ENCODE measurements at regions not wholly inside any gene's neighbourhood (a gene's known extent, or its start where the extent isn't known, plus 50 kb on each side); places are given as distances from the start of the nearest gene placed in this dataset.

- Histone ChIP-seq H3K4ac (replicated peaks; ENCODE audit: insufficient read length, low read depth, low read length) (no peak overlapping the region), H3K9ac (replicated peaks in 1 of 4; ENCODE audit: extremely low read depth in 1 of 4, low read depth in 3 of 4, low read length in 3 of 4) (no peak overlapping the region), H3K79me2 (ENCODE audit: control insufficient read depth in 1 of 2, insufficient read depth in 2 of 2, low read length in 2 of 2) (no peaks in the 10 kb centered on the region), H2BK20ac (ENCODE audit: low read length) (no peak overlapping the region), H3K14ac (ENCODE audit: insufficient read length) (no peak overlapping the region), H3K4me3 (ENCODE audit: extremely low read depth in 1 of 4, insufficient read depth in 2 of 4, low read depth in 3 of 4, low read length in 4 of 4) (no peak overlapping the region), H3K23me2 (ENCODE audit: low read depth, low read length) (no peaks in the 10 kb centered on the region), H3K27me3 (replicated peaks in 1 of 4; ENCODE audit: control insufficient read depth in 3 of 4, extremely low read depth in 1 of 4, insufficient read depth in 3 of 4, low read length in 3 of 4) (no peaks in the 10 kb centered on the region), H2BK5ac (ENCODE audit: low read depth, low read length) (no peak overlapping the region), H2BK15ac (ENCODE audit: low read length) (no peak overlapping the region), H3K18ac (ENCODE audit: extremely low read depth, low read length) (no peak overlapping the region), H4K5ac (ENCODE audit: insufficient read length, low read depth, low read length) (no peak overlapping the region), H2BK120ac (replicated peaks; ENCODE audit: low read depth, low read length) (no peak overlapping the region), H3K23ac (ENCODE audit: insufficient read length) (no peak overlapping the region), H4K91ac (replicated peaks; ENCODE audit: insufficient read length, low read length) (no peak overlapping the region), H3K4me2 (ENCODE audit: insufficient read depth in 1 of 2, low read depth in 2 of 2, low read length in 2 of 2) (no peak overlapping the region), H4K20me1 (replicated peaks in 1 of 2; ENCODE audit: control insufficient read depth in 1 of 2, insufficient read depth in 2 of 2, low read length in 2 of 2) (no peaks in the 10 kb centered on the region), H2AK5ac (ENCODE audit: low read depth, low read length) (no peak overlapping the region), H3K56ac (replicated peaks; ENCODE audit: insufficient read length, low read depth, low read length) (no peak overlapping the region), H2AFZ (ENCODE audit: low read length) (no peak overlapping the region), H4K8ac (ENCODE audit: extremely low read depth, insufficient read depth, low read length) (no peak overlapping the region), H3K36me3 (ENCODE audit: control insufficient read depth in 2 of 4, insufficient read depth in 4 of 4, low read length in 3 of 4) (no peaks in the 10 kb centered on the region), H3K79me1 (ENCODE audit: low read depth, low read length) (no peaks in the 10 kb centered on the region), H2BK12ac (ENCODE audit: low read depth, low read length) (no peak overlapping the region), H3K27ac (ENCODE audit: low read depth, low read length) (no peak overlapping the region), H3K4me1 (replicated peaks in 1 of 4; ENCODE audit: control insufficient read depth in 3 of 4, insufficient read depth in 4 of 4, low read length in 3 of 4) (no peaks in the 10 kb centered on the region; a peak in 1 of 7 replicates), H3K9me3 (ENCODE audit: insufficient read depth in 2 of 2, low read depth in 1 of 2, low read length in 1 of 2) (no peaks in the 10 kb centered on the region)
- no peak for TF ChIP-seq POU5F1 (IDR thresholded peaks at IDR 0.05; ENCODE audit: low read depth, low read length)
- no peak for TF ChIP-seq TAF7 (optimal IDR thresholded peaks at IDR 0.05; ENCODE audit: borderline replicate concordance, low read depth, low read length)
- TF ChIP-seq SUZ12 (IDR thresholded peaks at IDR 0.05; ENCODE audit: low read length): no peak
- no peak for TF ChIP-seq BACH1 (IDR thresholded peaks at IDR 0.05; ENCODE audit: low read length)
- TF ChIP-seq TEAD4 (IDR thresholded peaks at IDR 0.05; ENCODE audit: low read depth, low read length): no peak
- no peak for TF ChIP-seq NANOG (IDR thresholded peaks at IDR 0.05; ENCODE audit: insufficient read depth, low read depth, low read length, poor library complexity, severe bottlenecking)
- CTCF ChIA-PET (ENCODE audit: partially characterized antibody): no interaction called here
- 100% methylated on average over 1 of the region's 1 CpG; no CpG with 5 or more reads in 1 of the 2 experiments for WGBS, 2 experiments (ENCODE audit: extremely low coverage in 1 of 2, insufficient coverage in 1 of 2, insufficient read length in 1 of 2, insufficient replicate concordance in 2 of 2, low coverage in 1 of 2, low lambda C conversion rate in 2 of 2, missing lambda C conversion rate in 1 of 2)
- DNase-seq (ENCODE audit: low read depth in 1 of 2, low spot score in 2 of 2): no peak
- FAIRE-seq: no peak
- POLR2A ChIA-PET (ENCODE audit: partially characterized antibody): no interaction called here
Measured at GRCh38 chr6:91672201-91672600, 1085.3 kb upstream of the MAP3K7 start.

Data from H1 (cell line).